ENCODE measurements at regions not wholly inside any gene's neighbourhood (a gene's known extent, or its start where the extent isn't known, plus 50 kb on each side); places are given as distances from the start of the nearest gene placed in this dataset.
"Not testable (repeated sequence)": the region's sequence is repeated elsewhere in the genome, so short reads cannot be mapped to it uniquely, and the experiment has no call there.

- H3K27ac ChIP-seq (ENCODE audit: low read depth, low read length, severe bottlenecking), result no peak overlapping the region
- peaks cover 24% of the 10 kb centered on the region for H3K4me1 ChIP-seq (ENCODE audit: control insufficient read depth, insufficient read depth, low read length, poor library complexity, severe bottlenecking)
- no peak overlapping the region for H3K4me3 ChIP-seq (ENCODE audit: extremely low read depth, insufficient read depth, low read length, poor library complexity, severe bottlenecking)
- no peaks in the 10 kb centered on the region for H3K9me3 ChIP-seq (ENCODE audit: control insufficient read depth, low read length)
- no CpG with 5 or more reads among the region's 2 CpGs for WGBS, 2 experiments (ENCODE audit: insufficient coverage in 2 of 2)
- no peaks in the 10 kb centered on the region for H3K36me3 ChIP-seq (ENCODE audit: control insufficient read depth, insufficient read depth, low read length)
Observed at GRCh38 chr7:13014011-13014410, 326.6 kb downstream of the ARL4A start.

GRCh38 chr7:13016036-13016581 lies 328.7 kb downstream of the ARL4A start:
- 85 to 86% methylated on average over 7 to 8 of the region's 11 CpGs for WGBS, 2 experiments (ENCODE audit: insufficient coverage in 2 of 2)
- Histone ChIP-seq H3K4me3 (ENCODE audit: extremely low read depth, insufficient read depth, low read length, poor library complexity, severe bottlenecking) (no peak overlapping the region), H3K9me3 (ENCODE audit: control insufficient read depth, low read length) (no peaks in the 10 kb centered on the region), H3K4me1 (ENCODE audit: control insufficient read depth, insufficient read depth, low read length, poor library complexity, severe bottlenecking) (peaks cover 32% of the 10 kb centered on the region), H3K27ac (ENCODE audit: low read depth, low read length, severe bottlenecking) (peak overlapping the region; percentile 96), H3K36me3 (ENCODE audit: control insufficient read depth, insufficient read depth, low read length) (no peaks in the 10 kb centered on the region)

- no peaks in the 10 kb centered on the region for H3K9me3 ChIP-seq (ENCODE audit: control insufficient read depth, low read length)
- peak overlapping the region; percentile 96 for H3K27ac ChIP-seq (ENCODE audit: low read depth, low read length, severe bottlenecking)
- no peak overlapping the region for H3K4me3 ChIP-seq (ENCODE audit: extremely low read depth, insufficient read depth, low read length, poor library complexity, severe bottlenecking)
- 40 to 41% methylated on average over 1 to 4 of the region's 9 CpGs for WGBS, 2 experiments (ENCODE audit: insufficient coverage in 2 of 2)
- no peaks in the 10 kb centered on the region for H3K36me3 ChIP-seq (ENCODE audit: control insufficient read depth, insufficient read depth, low read length)
- peaks cover 32% of the 10 kb centered on the region for H3K4me1 ChIP-seq (ENCODE audit: control insufficient read depth, insufficient read depth, low read length, poor library complexity, severe bottlenecking)
Observed at GRCh38 chr7:13016592-13017332, 329.3 kb downstream of the ARL4A start.

- Histone ChIP-seq H3K4me3 (ENCODE audit: extremely low read depth, insufficient read depth, low read length, poor library complexity, severe bottlenecking) (peak overlapping the region; percentile 7), H3K27ac (ENCODE audit: low read depth, low read length, severe bottlenecking) (peak overlapping the region; percentile 96)
Observed at GRCh38 chr7:13017333-13017857, 330.0 kb downstream of the ARL4A start.

GRCh38 chr7:13017881-13018280 lies 330.4 kb downstream of the ARL4A start:
- peaks cover 32% of the 10 kb centered on the region for H3K4me1 ChIP-seq (ENCODE audit: control insufficient read depth, insufficient read depth, low read length, poor library complexity, severe bottlenecking)
- H3K4me3 ChIP-seq (ENCODE audit: extremely low read depth, insufficient read depth, low read length, poor library complexity, severe bottlenecking), result peak overlapping the region; percentile 7
- H3K27ac ChIP-seq (ENCODE audit: low read depth, low read length, severe bottlenecking), result peak overlapping the region; percentile 96
- H3K9me3 ChIP-seq (ENCODE audit: control insufficient read depth, low read length), result no peaks in the 10 kb centered on the region
- no peaks in the 10 kb centered on the region for H3K36me3 ChIP-seq (ENCODE audit: control insufficient read depth, insufficient read depth, low read length)

More at GRCh38 chr7:13017333-13017857, 330.0 kb downstream of the ARL4A start:
- Histone ChIP-seq H3K4me1 (ENCODE audit: control insufficient read depth, insufficient read depth, low read length, poor library complexity, severe bottlenecking) (peaks cover 32% of the 10 kb centered on the region), H3K9me3 (ENCODE audit: control insufficient read depth, low read length) (no peaks in the 10 kb centered on the region), H3K36me3 (ENCODE audit: control insufficient read depth, insufficient read depth, low read length) (no peaks in the 10 kb centered on the region)
- 0% methylated on average over 3 to 4 of the region's 4 CpGs for WGBS, 2 experiments (ENCODE audit: insufficient coverage in 2 of 2)

GRCh38 chr7:13021566-13022300 lies 334.3 kb downstream of the ARL4A start:
- no peaks in the 10 kb centered on the region for H3K36me3 ChIP-seq (ENCODE audit: control insufficient read depth, insufficient read depth, low read length)
- 90% methylated on average over 2 of the region's 6 CpGs; no CpG with 5 or more reads in 1 of the 2 experiments for WGBS, 2 experiments (ENCODE audit: insufficient coverage in 2 of 2)
- no peak overlapping the region for H3K4me3 ChIP-seq (ENCODE audit: extremely low read depth, insufficient read depth, low read length, poor library complexity, severe bottlenecking)
- H3K9me3 ChIP-seq (ENCODE audit: control insufficient read depth, low read length), result no peaks in the 10 kb centered on the region
- no peak overlapping the region for H3K27ac ChIP-seq (ENCODE audit: low read depth, low read length, severe bottlenecking)
- H3K4me1 ChIP-seq (ENCODE audit: control insufficient read depth, insufficient read depth, low read length, poor library complexity, severe bottlenecking), result peaks cover 24% of the 10 kb centered on the region

- Histone ChIP-seq H3K27ac (ENCODE audit: low read depth, low read length, severe bottlenecking) (no peak overlapping the region), H3K36me3 (ENCODE audit: control insufficient read depth, insufficient read depth, low read length) (no peaks in the 10 kb centered on the region), H3K4me3 (ENCODE audit: extremely low read depth, insufficient read depth, low read length, poor library complexity, severe bottlenecking) (no peak overlapping the region), H3K9me3 (ENCODE audit: control insufficient read depth, low read length) (no peaks in the 10 kb centered on the region), H3K4me1 (ENCODE audit: control insufficient read depth, insufficient read depth, low read length, poor library complexity, severe bottlenecking) (peaks cover 6% of the 10 kb centered on the region)
- WGBS, 2 experiments (ENCODE audit: insufficient coverage in 2 of 2), result no CpG with 5 or more reads among the region's 1 CpG
Observed at GRCh38 chr7:13024121-13024674, 336.8 kb downstream of the ARL4A start.

GRCh38 chr7:13025043-13025442 lies 337.6 kb downstream of the ARL4A start:
- not testable (repeated sequence) for H3K4me3 ChIP-seq (ENCODE audit: extremely low read depth, insufficient read depth, low read length, poor library complexity, severe bottlenecking); H3K4me1 ChIP-seq (ENCODE audit: control insufficient read depth, insufficient read depth, low read length, poor library complexity, severe bottlenecking); H3K9me3 ChIP-seq (ENCODE audit: control insufficient read depth, low read length); H3K36me3 ChIP-seq (ENCODE audit: control insufficient read depth, insufficient read depth, low read length); H3K27ac ChIP-seq (ENCODE audit: low read depth, low read length, severe bottlenecking)
- whole genome bisulfite sequencing, 2 experiments (ENCODE audit: insufficient coverage in 2 of 2), result no CpG with 5 or more reads among the region's 3 CpGs

GRCh38 chr7:13027321-13027720 lies 339.9 kb downstream of the ARL4A start:
- no peak overlapping the region for H3K27ac ChIP-seq (ENCODE audit: low read depth, low read length, severe bottlenecking)
- peaks cover 5% of the 10 kb centered on the region for H3K4me1 ChIP-seq (ENCODE audit: control insufficient read depth, insufficient read depth, low read length, poor library complexity, severe bottlenecking)
- no peaks in the 10 kb centered on the region for H3K9me3 ChIP-seq (ENCODE audit: control insufficient read depth, low read length)
- WGBS, 2 experiments (ENCODE audit: insufficient coverage in 2 of 2), result no CpG with 5 or more reads among the region's 2 CpGs
- H3K36me3 ChIP-seq (ENCODE audit: control insufficient read depth, insufficient read depth, low read length), result no peaks in the 10 kb centered on the region
- H3K4me3 ChIP-seq (ENCODE audit: extremely low read depth, insufficient read depth, low read length, poor library complexity, severe bottlenecking), result no peak overlapping the region

GRCh38 chr7:13028036-13028824 lies 340.8 kb downstream of the ARL4A start:
- no peaks in the 10 kb centered on the region for H3K9me3 ChIP-seq (ENCODE audit: control insufficient read depth, low read length)
- H3K4me1 ChIP-seq (ENCODE audit: control insufficient read depth, insufficient read depth, low read length, poor library complexity, severe bottlenecking), result peaks cover 5% of the 10 kb centered on the region
- H3K4me3 ChIP-seq (ENCODE audit: extremely low read depth, insufficient read depth, low read length, poor library complexity, severe bottlenecking), result no peak overlapping the region
- no peak overlapping the region for H3K27ac ChIP-seq (ENCODE audit: low read depth, low read length, severe bottlenecking)
- WGBS, 2 experiments (ENCODE audit: insufficient coverage in 2 of 2), result 86 to 88% methylated on average over 1 to 2 of the region's 4 CpGs
- H3K36me3 ChIP-seq (ENCODE audit: control insufficient read depth, insufficient read depth, low read length), result no peaks in the 10 kb centered on the region
